CD14-positive monocyte (primary cell): ENCODE measurements at regions not wholly inside any gene's neighbourhood (a gene's known extent, or its start where the extent isn't known, plus 50 kb on each side); places are given as distances from the start of the nearest gene placed in this dataset.

Source experiments
- DNase-seq, 3 donors: peaks; one replicate each; pipeline ENCODE4 v3.0.0-alpha.2; 2011 to 2022
- H2AFZ ChIP-seq: 2 replicates; pipeline ENCODE4 v1.6.0; 2012; ENCODE audit warnings: mild to moderate bottlenecking, low read depth, low read length, inconsistent platforms; ENCODE audit not compliant: insufficient read depth, poor library complexity, severe bottlenecking
- H3K27ac ChIP-seq, 2 donors: 1 replicate in 1 of 2; 2 replicates in 1 of 2; pipeline ENCODE4 v1.5.1; 2012 to 2013; ENCODE audit warnings: low read length in 2 of 2, control low read depth in 1 of 2, inconsistent platforms in 1 of 2, low read depth in 1 of 2, mild to moderate bottlenecking in 1 of 2
- H3K27me3 ChIP-seq, 2 donors: one replicate each; pipeline versions ENCODE4 v1.6.0 to v1.6.1; 2011 to 2013; ENCODE audit warnings: low read length in 2 of 2; ENCODE audit not compliant: control insufficient read depth in 2 of 2, insufficient read depth in 2 of 2
- H3K36me3 ChIP-seq, 2 donors: replicated peaks in 1 of 2; 1 replicate in 1 of 2; 2 replicates in 1 of 2; pipeline versions ENCODE4 v1.5.1 to v1.6.1; 2012 to 2013; ENCODE audit warnings: low read length in 2 of 2, control low read depth in 1 of 2, inconsistent platforms in 1 of 2, mild to moderate bottlenecking in 1 of 2; ENCODE audit not compliant: insufficient read depth in 2 of 2, control insufficient read depth in 1 of 2
- H3K4me1 ChIP-seq, 2 donors: 1 replicate in 1 of 2; 2 replicates in 1 of 2; pipeline versions ENCODE4 v1.5.1 to v1.6.1; 2012 to 2013; ENCODE audit warnings: low read length in 2 of 2, control low read depth in 1 of 2, inconsistent platforms in 1 of 2, mild to moderate bottlenecking in 1 of 2, moderate library complexity in 1 of 2; ENCODE audit not compliant: insufficient read depth in 2 of 2, control insufficient read depth in 1 of 2
- H3K4me2 ChIP-seq: replicated peaks from 2 replicates; pipeline ENCODE3; 2012; ENCODE audit warnings: low read length, moderate library complexity, mild to moderate bottlenecking; ENCODE audit not compliant: poor library complexity, severe bottlenecking; ENCODE audit errors: extremely low read depth
- H3K4me3 ChIP-seq, 3 experiments: fragments of 200-600 bp in 1 of 3; sonication (generic) in 1 of 3; replicated peaks in 1 of 3; 1 replicate in 2 of 3; 2 replicates in 1 of 3; pipeline ENCODE4 v1.5.1; 2011 to 2013; ENCODE audit warnings: low read length in 3 of 3, mild to moderate bottlenecking in 3 of 3, control low read depth in 2 of 3, low read depth in 2 of 3, inconsistent platforms in 1 of 3, moderate library complexity in 1 of 3
- H3K79me2 ChIP-seq: 2 replicates; pipeline ENCODE4 v1.6.0; 2012; ENCODE audit warnings: mild to moderate bottlenecking, control low read depth, inconsistent platforms, low read length, moderate library complexity; ENCODE audit not compliant: insufficient read depth
- H3K9ac ChIP-seq: 2 replicates; pipeline ENCODE4 v1.6.0; 2017; ENCODE audit warnings: low read length, mild to moderate bottlenecking; ENCODE audit not compliant: insufficient read depth, poor library complexity, severe bottlenecking
- H3K9me3 ChIP-seq, 2 donors: replicated peaks in 1 of 2; 1 replicate in 1 of 2; 2 replicates in 1 of 2; pipeline versions ENCODE4 v1.5.1 to v1.6.1; 2012 to 2013; ENCODE audit warnings: low read length in 2 of 2, control low read depth in 1 of 2; ENCODE audit not compliant: control insufficient read depth in 1 of 2, insufficient read depth in 1 of 2
- H4K20me1 ChIP-seq: 2 replicates; pipeline ENCODE4 v1.6.0; 2012; ENCODE audit warnings: mild to moderate bottlenecking, low read length, control low read depth, moderate library complexity; ENCODE audit not compliant: insufficient read depth
- H3K27ac Mint-ChIP-seq, 7 donors: one replicate each; pipeline ENCODE4 v1.8.0; 2020; ENCODE audit warnings: mild to moderate bottlenecking in 7 of 7, mixed read lengths in 7 of 7, moderate library complexity in 6 of 7, inconsistent platforms in 2 of 7
- H3K27me3 Mint-ChIP-seq, 3 donors: one replicate each; pipeline ENCODE4 v1.8.0; 2021 to 2022; ENCODE audit warnings: low read depth in 3 of 3, mild to moderate bottlenecking in 3 of 3, mixed read lengths in 3 of 3, moderate library complexity in 3 of 3, inconsistent platforms in 1 of 3
- H3K36me3 Mint-ChIP-seq, 2 donors: one replicate each; pipeline ENCODE4 v1.8.0; 2020; ENCODE audit warnings: mixed read lengths in 2 of 2, inconsistent platforms in 1 of 2, mild to moderate bottlenecking in 1 of 2
- H3K4me1 Mint-ChIP-seq: one replicate; pipeline ENCODE4 v1.8.0; 2020; ENCODE audit warnings: mild to moderate bottlenecking, mixed read lengths
- H3K4me3 Mint-ChIP-seq, 2 donors: one replicate each; pipeline ENCODE4 v1.8.0; 2020; ENCODE audit warnings: mild to moderate bottlenecking in 2 of 2, mixed read lengths in 2 of 2, moderate library complexity in 1 of 2
- H3K9me3 Mint-ChIP-seq, 7 donors: one replicate each; pipeline ENCODE4 v1.8.0; 2020 to 2022; ENCODE audit warnings: mixed read lengths in 7 of 7, mild to moderate bottlenecking in 6 of 7, moderate library complexity in 6 of 7, inconsistent platforms in 2 of 7
- CTCF ChIP-seq: fragments of 200-600 bp; IDR thresholded peaks from one replicate; pipeline ENCODE4 v1.8.0; 2022; ENCODE audit warnings: antibody characterized with exemption, mild to moderate bottlenecking
- WGBS: methylation state at CpG from one replicate; pipeline ENCODE4 v1.1.5; 2013; ENCODE audit warnings: missing lambda C conversion rate; ENCODE audit not compliant: insufficient coverage; 5-methylcytosine and 5-hydroxymethylcytosine counted together
- intact Hi-C, 2 donors: fragments of 100-400 bp; cut with micrococcal nuclease; formaldehyde crosslinking; loops; one replicate each; pipeline versions ENCODE4 v1.15.0 to v1.15.1; 2023

DNA sequence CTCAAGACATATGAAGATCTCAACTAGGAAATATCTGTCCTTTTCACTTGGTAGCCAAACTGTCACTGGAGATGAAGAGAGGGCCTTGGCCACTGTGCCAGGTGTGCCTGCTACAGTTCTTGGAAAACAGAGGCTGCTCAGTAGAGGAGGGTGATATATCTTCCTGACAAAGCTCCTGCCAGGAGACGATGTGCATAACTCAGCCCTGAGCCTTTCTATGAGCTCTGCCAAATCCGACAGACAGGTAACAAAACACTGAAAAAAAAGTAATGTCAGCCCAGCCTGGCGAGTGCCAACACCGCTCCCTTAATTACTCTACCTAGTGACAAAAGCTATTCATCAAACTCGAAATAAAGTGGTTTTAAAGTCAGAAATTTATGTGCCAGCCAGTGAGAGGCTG lies 123.2 kb downstream of the MFSD1 start:
- WGBS: no CpG with 5 or more reads among the region's 5 CpGs
- intact Hi-C loops: no loop called here
- no peak overlapping the region for H3K27ac Mint-ChIP-seq

DNA sequence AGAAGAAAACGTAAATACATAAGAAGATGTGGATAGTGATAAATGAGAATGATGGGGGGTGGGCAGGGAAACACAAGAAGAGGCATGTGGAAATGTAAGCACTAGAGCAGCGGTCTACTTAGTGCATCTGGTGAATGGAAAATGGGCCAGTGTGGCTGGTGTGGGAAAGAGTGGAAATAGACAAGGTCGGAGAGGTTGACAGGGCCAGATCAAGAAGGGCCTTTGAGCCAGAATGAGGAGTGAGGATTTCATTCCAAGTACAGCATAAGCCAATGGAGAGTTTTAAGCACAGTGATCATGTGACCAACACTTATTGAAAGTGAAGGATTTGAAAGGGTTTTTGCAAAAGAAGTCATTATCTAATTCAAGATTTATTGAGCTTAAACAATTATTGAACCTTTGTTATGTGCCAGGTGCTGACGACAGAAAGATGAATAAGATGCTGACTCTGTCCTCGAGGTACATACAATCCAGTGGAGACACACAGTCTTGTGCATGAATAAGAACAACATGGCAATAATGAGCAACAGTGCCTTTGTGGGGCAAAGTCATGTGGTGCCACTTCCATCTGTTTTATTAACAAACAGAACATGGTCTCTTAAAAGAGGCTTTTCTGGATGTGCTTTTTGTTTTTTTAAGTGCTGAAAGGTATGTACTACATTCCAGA lies 124.1 kb downstream of the MFSD1 start:
- Histone ChIP-seq H3K36me3 (no peaks in the 10 kb centered on the region), H3K9ac (no peak overlapping the region), H3K27ac (no peak overlapping the region), H3K4me2 (no peak overlapping the region), H3K4me1 (no peaks in the 10 kb centered on the region), H4K20me1 (no peaks in the 10 kb centered on the region), H3K79me2 (no peaks in the 10 kb centered on the region), H2AFZ (no peak overlapping the region), H3K9me3 (no peaks in the 10 kb centered on the region), H3K4me3 (no peak overlapping the region), H3K27me3 (no peaks in the 10 kb centered on the region)
- 75% methylated on average over 5 of the region's 5 CpGs for WGBS
- Mint-ChIP-seq H3K4me3 (no peak overlapping the region), H3K9me3 (peaks cover 0 to 2% (median 0%) of the 10 kb centered on the region in 7 donors), H3K4me1 (no peaks in the 10 kb centered on the region), H3K27ac (no peak overlapping the region), H3K36me3 (no peaks in the 10 kb centered on the region), H3K27me3 (peaks cover 0 to 5% (median 2%) of the 10 kb centered on the region in 3 donors)
- intact Hi-C loops: no loop called here
- TF ChIP-seq CTCF: no peak
- no peak for DNase-seq

More for the DNA sequence above, 123.2 kb downstream of the MFSD1 start:
- Histone ChIP-seq H4K20me1 (no peaks in the 10 kb centered on the region), H3K79me2 (no peaks in the 10 kb centered on the region), H3K27me3 (no peaks in the 10 kb centered on the region), H3K4me2 (no peak overlapping the region), H3K4me1 (no peaks in the 10 kb centered on the region), H3K36me3 (no peaks in the 10 kb centered on the region), H3K4me3 (no peak overlapping the region), H2AFZ (no peak overlapping the region), H3K9me3 (no peaks in the 10 kb centered on the region), H3K9ac (no peak overlapping the region), H3K27ac (no peak overlapping the region)
- TF ChIP-seq CTCF: no peak
- no peaks in the 10 kb centered on the region for H3K36me3 Mint-ChIP-seq
- H3K4me3 Mint-ChIP-seq: no peak overlapping the region
- no peaks in the 10 kb centered on the region for H3K4me1 Mint-ChIP-seq
- no peak for DNase-seq
- H3K27me3 Mint-ChIP-seq: peaks cover 0 to 5% (median 2%) of the 10 kb centered on the region in 3 donors
- H3K9me3 Mint-ChIP-seq: peaks cover 0 to 2% (median 0%) of the 10 kb centered on the region in 7 donors
